GM18861 (cell line): ENCODE measurements at regions not wholly inside any gene's neighbourhood (a gene's known extent, or its start where the extent isn't known, plus 50 kb on each side); places are given as distances from the start of the nearest gene placed in this dataset.

Experiments
- ATAC-seq: cut with Tn5 transposase; IDR thresholded peaks from one replicate; pipeline ENCODE4 v1.9.1; 2021; ENCODE audit not compliant: unreplicated experiment

DNA sequence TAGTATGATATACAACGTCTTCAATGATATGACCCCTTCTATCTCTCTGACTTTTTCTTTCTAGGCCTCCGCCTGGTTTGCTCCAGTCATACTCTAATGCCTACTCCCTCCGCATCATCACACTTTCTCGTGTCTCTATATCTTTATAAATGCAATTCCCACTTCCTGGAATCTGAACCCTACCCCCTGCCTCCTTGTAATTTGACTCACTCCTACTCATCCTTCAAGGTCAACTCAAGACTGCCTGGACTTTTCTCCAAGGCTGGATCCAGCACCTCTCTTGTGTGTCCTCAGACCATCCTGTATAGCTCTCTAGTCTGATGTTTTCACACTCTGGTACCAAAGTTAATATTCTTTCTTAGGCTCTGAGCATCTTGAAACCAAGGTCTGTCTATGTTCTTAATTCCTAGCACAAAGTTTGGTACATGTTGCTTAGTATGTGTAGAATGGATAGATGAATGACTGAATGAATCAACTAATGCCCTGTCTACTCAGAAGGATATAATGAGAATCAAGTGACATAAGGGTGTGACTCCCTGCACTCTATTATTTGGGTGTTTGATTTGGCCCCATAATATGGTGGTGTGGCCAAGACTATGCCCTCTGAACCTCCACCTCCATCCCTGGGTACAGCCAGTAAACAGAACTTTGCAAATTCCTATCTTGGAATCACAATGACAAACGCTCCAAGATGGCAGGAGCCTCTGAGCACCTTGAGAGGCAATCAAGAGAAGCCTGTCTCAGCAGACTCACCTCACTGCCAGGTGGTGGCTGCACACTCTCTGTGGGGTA is 74.3 kb upstream of the SERP2 start:
- no peak for ATAC-seq

DNA sequence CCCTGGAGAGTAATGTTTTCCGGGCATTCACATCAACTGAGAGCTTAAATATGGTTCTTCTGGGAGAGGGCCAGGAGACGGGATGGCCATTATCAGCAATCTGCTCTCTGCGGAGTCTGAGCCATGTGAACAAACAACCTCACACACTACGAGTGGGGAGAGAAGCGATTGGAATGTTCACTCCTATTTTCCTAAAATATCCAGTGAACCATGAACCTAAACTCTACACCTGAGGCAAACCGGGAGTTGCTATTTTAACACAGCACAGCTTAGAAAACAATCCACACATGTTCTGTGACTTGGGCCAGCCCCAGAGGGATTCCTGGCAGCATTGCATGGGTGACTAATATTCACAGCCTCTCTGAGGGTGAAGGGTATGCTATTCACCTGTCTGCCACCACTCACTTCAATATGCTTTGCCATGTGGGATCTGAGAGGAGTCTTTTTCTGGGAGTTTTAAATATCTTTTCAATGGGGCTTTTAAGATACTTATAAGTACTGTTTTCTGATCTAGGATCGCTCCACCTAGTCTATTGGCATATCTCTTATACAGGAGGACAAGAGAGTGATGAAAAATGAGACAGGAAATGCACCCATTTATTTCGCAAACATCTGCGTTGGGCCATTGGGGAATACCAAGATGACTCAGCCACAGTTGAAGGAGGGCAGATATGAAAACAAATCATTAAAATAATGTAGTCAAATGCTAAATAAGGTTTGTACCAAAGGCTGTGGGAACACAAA is 72.6 kb upstream of the SERP2 start:
- ATAC-seq, result peak; percentile 78

DNA sequence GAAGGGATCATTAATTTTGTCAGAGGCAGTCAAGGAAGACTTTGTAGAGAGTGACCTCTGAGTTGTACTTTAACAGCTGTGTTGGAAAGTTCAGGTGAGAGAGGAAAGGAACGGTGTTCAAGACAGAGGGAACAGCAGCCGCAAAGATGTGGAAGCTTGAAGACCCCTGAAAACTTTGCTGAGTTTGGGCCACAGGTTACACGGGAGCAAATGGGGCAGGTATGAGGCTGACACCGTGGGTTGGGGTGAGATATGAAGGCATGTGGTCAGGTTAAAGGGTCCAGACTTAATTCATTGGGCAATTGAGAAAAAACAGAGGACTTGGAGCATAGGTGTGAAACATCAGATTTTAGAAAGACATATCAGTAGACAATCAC is 72.0 kb upstream of the SERP2 start:
- ATAC-seq, result no peak

DNA sequence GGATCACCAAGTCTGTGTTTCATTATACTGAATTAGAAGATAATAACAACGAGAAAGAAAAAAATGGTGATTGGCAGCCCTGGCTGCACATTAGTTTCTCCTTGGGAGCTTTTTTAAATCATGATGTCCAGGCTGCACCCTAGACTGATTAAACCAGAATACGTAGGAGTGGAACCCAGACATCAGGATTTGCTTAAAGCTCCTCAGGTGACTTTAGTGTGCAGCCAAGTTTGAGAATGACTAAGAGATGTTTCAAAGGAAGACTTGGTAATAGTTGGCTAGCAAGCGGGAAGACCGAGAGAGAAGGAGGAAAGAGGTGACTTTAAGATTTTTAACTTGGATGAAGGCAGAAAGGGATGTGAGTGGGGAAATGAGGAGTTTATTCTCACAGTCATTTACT is 71.4 kb upstream of the SERP2 start:
- no peak for ATAC-seq

DNA sequence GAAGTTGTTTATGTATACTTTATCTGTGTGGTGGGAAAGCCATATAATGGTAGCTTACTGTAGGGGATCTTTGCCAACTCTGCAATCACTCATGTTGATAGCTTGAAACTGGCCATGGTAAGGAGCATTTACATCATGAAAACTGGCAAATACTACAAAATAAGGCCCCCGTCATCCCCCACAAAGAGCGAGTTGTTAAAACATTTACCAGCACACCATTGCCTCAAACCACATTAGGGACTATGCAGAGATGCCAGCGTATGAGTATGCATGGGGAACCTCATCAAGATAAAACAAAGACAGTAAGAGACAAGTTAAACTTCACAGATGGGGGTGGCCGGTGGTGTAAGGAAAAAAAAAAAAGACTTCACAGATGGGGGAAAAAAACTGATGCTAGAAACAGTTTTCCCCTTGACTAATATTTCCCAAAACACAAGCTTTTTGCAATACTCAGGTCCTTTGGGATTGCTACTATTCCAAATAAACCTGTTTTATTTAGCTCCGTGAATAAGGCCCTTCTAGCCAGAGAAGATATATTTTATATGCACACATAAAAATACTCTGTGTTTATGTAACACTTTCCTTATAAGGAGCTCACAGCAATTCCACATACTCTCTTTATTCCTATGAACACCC is 70.6 kb upstream of the SERP2 start:
- no peak for ATAC-seq

DNA sequence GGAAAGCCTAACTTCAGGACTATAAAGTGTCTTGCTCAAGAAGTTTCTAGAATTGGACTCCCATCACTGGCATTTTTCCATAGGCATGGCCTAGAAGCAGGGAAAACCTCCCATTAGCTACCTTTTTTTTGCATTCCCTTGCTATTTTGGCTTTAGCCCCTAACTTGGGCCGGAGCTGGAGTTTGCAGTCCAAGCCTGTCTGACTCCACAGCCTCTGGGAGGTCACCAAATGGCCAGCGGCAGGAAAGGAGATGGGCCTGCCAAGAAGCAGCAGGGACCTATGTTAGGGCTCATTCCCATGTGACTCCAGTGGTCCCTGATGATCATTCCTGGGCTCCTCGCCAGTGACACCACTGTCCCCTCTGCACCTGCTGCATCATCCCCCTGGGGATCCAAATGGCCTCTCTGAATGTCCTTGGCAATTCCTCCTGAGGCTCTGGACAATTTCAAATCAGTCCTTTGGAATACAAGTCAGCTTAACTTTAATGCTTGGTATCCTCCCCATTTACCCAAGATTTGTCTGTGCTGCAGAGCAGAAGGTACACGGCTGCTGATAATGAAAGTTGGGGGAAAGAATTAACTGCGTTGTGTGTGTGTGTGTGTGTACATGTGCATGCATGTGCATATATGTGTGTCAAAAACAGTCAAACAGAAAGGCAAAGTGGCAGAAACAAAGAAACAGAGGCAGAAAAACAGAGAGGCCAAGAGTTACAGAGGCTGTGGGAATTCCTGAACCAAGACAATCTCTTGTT is 69.8 kb upstream of the SERP2 start:
- ATAC-seq, result no peak

DNA sequence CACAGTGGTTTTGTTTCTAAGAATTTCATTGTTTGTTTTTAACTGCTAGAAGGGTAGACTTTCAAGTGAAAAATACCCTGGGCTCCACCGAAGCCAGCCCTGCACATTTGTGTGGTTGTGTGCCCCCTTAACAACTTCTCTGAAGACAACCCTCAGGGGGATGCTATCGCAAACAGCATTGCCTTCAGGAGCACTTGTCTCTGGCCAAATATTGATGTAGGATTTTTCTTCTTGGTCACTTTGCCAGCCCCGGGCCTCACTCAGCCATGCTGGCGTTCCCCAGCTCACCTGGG is 69.2 kb upstream of the SERP2 start:
- ATAC-seq, result no peak

DNA sequence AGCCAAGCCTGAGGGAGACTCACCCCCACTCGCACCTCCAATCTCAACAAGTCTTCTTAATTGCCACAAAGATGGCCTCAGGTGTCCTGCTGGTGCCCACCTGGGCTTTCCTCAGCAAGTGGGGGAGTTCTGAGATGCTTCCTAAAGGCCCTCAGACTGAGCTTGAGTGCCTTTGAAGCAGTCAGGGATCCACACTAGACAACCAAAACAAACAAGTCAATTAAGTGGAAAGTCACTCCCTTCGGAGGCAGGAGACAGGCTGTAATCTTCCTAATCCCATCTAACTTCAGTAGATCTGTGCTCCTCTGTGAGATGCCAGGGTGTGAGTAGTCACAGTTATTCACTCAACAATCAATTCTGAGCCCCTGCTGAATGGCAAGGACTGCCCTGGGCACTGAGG is 68.3 kb upstream of the SERP2 start:
- ATAC-seq, result no peak

DNA sequence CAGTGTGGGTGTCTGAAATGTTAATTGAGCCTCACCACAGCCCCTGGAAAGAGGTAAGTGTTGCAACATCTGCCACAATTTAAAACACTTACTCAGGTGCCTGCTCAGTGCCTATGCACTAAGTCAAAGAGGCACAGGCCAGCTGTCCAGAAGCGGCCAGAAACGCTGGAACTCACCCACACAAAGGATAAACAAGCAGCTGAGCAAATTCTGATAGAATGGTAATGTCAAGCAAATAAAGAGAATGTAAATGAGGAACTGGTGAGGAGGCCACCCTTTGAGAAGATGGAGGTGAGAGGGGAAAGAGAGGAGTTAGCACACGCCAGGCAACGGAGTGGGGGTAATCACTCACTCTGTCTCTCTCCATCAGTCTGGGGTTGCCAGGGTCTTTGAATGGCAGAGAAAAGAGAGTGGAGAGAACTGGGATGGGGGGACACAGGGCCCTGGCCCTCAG is 67.7 kb upstream of the SERP2 start:
- ATAC-seq, result no peak

DNA sequence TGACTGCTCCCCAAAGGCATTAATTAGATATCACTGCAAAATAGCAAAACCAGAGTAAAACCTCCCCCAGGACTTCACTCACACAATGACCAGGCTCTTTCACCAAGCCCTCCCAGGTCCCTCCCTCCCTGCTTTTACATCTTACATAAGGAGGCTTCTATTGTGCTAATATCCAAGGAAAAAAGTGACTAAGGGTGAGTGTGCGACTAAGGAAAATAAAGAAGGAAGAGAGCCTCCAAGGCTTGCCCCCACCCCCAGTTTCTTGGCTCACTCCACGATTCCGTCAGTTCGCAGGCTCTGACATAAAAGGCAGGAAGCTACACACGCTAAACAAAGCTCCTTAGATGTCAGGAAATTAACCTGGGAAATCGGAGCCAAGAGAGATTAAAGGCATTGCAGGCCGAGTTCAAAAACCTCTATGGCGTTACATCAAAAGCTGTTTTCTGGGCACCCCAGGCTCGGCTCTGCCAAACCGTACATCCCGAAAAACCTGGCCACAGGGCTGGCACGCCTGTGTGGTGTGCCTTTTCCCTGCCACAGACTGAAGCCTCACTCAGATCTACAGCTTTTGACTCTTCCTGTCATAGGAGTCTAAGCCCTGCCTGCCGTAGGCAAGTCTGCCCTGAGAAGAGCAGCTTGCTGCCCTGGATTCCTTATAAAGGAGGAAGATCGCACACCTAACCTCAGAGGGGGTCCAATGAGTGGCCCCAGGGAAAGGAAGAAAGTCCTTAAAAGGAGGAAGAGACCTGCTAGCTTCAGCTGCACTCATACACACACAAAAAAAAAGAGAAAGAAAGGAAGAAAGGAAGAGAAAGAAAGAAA is 67.0 kb upstream of the SERP2 start:
- ATAC-seq, result no peak

DNA sequence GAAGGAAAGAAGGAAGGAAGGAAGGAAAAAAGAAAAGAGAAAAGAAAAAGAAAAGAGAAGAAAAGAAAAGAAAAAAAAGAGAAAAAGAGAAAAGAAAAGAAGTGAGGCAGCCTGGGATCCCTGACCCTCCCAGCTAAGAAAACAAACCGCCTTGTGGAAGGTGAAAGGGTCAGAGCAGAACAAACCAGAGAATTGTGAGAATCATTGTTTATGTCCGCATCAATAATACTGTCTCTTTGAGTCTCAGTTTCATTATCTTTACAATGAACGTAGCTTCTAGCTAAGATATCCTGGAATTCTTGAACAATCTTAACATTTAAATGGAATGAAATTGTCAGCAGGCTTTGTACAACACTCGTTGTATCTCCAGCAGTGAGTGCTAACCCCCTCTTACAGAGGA is 66.4 kb upstream of the SERP2 start:
- no peak for ATAC-seq

DNA sequence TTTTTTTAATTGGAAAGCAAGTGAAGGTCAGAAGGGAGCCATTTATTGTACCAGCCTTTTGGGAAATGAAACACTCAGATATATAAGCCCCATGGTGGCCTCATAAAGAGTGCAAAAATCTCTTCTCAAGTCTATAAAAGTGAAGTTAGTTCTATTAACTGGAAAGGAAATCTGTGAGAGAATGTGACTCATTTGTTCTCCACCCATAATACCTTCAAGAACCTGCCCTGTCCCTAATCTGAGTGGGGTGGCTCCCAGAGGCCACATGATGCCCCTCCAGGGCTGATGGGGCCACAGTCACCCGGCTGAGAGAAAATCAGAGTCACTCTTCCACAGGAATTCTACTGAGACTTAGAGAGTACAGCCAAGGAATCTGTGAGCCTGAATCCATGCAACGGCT is 65.8 kb upstream of the SERP2 start:
- no peak for ATAC-seq

DNA sequence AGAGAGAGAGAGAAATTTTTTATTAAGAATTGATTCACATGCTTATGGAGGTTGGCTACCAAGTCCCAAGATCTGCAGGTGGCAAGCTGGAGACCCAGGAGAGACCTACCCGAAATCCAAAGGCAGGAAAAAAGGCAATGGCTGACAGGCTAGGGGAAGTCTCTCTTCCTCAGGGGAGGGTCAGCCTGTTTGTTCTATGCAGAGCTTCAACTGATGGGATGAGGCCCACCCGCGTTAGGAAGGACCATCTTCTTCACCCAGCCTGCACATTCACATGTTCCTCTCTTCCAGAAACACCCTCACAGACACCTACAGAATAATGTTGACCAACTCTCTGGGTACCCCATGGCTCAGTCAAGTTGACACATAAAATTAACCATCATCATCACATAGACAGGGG is 65.3 kb upstream of the SERP2 start:
- ATAC-seq, result no peak

DNA sequence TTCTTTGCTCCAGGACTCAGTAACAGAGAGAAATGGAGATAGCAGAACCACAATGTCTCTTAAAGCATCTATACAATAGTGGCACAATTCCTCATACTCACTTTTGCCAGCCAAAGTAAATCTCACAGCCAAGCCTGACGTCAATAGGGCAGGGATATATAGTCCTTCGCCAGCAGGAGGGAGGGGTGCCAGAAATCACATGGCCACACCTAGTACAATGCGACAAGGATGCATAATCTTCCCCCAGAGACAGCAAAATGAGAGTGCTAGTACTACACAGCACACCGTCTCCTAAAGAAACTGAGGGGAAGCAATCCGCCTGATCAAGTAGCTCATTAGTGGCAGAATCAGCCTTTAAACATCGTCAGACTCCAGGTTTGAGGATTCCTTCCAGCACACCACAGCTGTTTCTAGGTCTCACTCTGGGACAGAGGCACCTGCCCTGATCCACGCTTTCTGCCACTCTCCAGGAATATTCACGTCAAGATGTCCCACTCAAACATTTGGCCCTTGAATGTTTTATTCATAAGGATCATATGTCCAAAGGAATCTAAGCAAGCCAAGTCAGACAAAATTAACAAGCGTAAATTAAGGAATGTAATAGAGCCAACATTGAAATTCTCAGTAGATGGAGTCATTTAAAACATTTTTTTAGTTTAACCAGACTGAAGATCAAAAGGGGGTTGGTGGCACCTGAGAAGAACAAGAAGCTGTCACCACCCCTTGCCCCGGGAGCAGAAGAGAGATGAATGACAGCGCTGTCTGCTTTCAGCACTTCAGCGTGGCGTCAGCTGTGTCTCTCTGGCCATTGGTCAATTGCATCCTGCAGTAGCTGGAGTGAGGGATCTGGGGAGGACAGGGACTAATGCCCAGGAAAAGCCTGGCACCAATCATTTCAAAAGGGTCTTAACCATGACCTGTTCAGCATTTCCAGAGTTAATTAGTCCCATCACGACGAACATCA is 63.5 kb upstream of the SERP2 start:
- no peak for ATAC-seq

DNA sequence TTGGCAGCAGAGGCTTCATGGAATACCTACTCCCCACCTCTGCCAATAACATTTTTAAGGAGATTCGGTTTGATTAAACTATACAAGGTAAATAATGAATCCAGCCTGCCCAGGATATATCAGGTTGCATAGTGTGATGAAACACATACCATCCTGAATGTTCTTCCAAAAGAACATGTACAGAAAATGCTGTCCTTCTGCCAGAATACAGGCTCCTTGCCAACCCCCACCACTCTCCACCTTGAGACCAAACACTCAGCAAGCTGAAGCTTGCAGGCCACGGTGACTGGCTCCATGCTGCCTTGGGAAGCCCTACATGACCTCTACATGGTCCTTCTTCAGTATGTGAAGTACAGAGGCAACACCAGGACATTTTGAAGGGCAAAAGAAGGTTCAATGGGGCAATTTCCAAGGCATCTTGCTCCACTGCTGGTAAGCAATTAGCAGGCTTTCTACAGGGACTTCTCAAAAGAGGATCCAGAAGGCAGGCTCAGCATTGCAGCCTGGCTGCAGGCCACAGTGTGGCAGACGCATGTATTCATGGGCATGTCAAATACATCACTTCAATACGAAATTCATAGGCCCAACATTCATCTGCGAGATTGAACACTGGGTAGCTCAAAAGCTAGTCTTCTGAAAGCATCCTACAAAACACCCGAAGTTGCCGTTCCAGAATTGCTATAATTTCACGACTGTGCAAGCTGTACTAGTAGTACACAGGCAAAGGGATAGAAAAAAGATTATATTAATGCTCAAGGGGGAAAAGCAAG is 62.4 kb upstream of the SERP2 start:
- ATAC-seq, result no peak

DNA sequence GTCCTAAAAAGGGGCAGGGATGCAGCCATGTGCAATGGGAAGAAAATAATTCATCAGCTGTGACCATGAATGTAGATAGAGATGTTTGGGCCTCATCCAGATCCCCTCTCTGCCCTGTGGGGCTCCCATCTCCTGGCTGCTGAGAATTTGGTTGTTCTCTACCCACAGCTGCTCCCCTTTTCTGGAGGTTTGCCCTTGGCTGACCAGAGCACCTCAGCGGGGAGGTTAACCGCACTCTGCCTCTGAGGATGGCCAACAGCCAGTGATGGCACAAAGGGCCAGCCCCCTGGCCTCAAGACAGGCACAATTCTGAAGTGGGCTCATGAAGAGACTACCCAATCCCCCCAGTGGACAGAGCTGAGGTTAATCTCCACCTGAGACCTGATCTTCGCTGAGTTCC is 61.5 kb upstream of the SERP2 start:
- ATAC-seq, result no peak

DNA sequence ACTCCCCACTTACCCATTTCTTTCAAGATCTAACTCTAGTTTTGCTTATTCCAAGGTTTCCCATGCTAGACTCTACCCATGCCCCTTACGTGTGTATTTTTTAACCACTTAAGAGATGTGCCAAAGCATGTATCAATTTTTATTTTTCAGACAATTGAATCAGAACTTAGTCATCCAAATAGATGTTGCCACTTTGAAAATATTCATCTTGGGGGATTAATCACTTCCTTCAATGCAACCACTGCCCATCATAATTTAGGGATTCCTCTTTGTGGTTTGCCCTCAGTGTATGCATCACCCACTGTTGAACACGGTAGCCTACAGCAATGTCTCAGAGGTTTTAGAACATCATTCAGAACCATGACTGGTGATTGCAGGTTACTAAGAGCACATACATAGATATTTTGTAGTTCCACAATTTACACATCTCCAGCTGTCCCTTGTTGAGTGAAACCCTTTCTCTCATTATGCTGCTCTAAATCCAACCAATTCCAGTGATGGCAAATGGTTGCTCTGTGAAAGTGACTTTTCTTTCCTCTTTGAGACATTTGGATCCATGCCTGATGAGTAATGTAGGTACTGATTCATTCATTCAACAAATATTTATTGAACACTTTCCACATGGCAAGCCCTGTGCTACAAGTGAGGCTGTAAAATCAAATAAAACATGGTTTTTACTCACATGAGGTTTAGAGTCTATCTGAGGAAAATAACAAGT is 60.6 kb upstream of the SERP2 start:
- no peak for ATAC-seq

DNA sequence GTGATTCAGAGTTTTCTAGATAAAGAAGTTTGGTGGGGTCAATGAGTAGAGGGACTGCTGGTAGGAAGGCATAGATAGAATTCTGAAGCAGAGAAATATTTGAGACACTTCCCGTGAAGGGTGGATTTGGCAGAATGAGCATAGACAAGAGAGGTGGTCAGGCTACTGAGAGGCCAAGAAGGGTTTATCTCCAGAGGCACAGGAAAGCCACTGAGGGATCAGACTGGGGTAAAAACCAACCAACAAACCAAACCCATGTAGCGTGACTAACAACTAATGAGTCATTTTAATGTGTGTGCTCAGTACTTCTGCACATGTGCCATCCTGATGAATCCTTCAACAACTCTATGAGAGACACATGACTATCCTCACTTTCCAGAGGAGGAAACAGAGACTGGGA is 60.0 kb upstream of the SERP2 start:
- ATAC-seq, result no peak
